Neuronal stem cell (in vitro differentiated cells): ENCODE measurements at regions not wholly inside any gene's neighbourhood (a gene's known extent, or its start where the extent isn't known, plus 50 kb on each side); places are given as distances from the start of the nearest gene placed in this dataset.
A peak's percentile ranks its signal among the peaks of the same experiment; 100 is the strongest.

Source experiments
- DNase-seq: peaks from one replicate; pipeline ENCODE4 v3.0.0-alpha.2; 2013; ENCODE audit warnings: low spot score
- H2AFZ ChIP-seq: one replicate; pipeline ENCODE4 v1.6.1; 2013; ENCODE audit warnings: mild to moderate bottlenecking, low read length, inconsistent platforms
- H2AK5ac ChIP-seq: 2 replicates; pipeline ENCODE4 v1.6.1; 2013; ENCODE audit warnings: low read depth, mild to moderate bottlenecking, inconsistent platforms, low read length, moderate library complexity, mixed read lengths
- H2BK120ac ChIP-seq: 2 replicates; pipeline ENCODE4 v1.6.1; 2013; ENCODE audit warnings: low read depth, mild to moderate bottlenecking, inconsistent platforms, low read length, moderate library complexity, mixed read lengths
- H2BK12ac ChIP-seq: one replicate; pipeline ENCODE4 v1.6.1; 2013; ENCODE audit warnings: low read length, inconsistent platforms
- H2BK15ac ChIP-seq: 2 replicates; pipeline ENCODE4 v1.6.1; 2013; ENCODE audit warnings: mild to moderate bottlenecking, low read length, inconsistent platforms, mixed read lengths
- H2BK5ac ChIP-seq: one replicate; pipeline ENCODE4 v1.6.1; 2013; ENCODE audit warnings: inconsistent platforms, mild to moderate bottlenecking, low read length, moderate library complexity
- H3K14ac ChIP-seq: one replicate; pipeline ENCODE4 v1.6.1; 2013; ENCODE audit warnings: low read length, inconsistent platforms
- H3K18ac ChIP-seq: 2 replicates; pipeline ENCODE4 v1.6.1; 2013; ENCODE audit warnings: low read length, inconsistent platforms
- H3K23ac ChIP-seq: 2 replicates; pipeline ENCODE4 v1.6.1; 2013; ENCODE audit warnings: low read depth, mild to moderate bottlenecking, mixed read lengths, low read length, inconsistent platforms; ENCODE audit not compliant: poor library complexity
- H3K27ac ChIP-seq: replicated peaks from 3 replicates; pipeline ENCODE4 v1.5.1; 2013; ENCODE audit warnings: low read length, inconsistent platforms
- H3K27me3 ChIP-seq, 3 experiments: 2 replicates each; pipeline ENCODE4 v1.6.1; 2013; ENCODE audit warnings: low read length in 3 of 3, mild to moderate bottlenecking in 2 of 3, inconsistent platforms in 1 of 3, low read depth in 1 of 3, mixed read lengths in 1 of 3, moderate library complexity in 1 of 3; ENCODE audit not compliant: control insufficient read depth in 3 of 3, insufficient read depth in 3 of 3
- H3K36me3 ChIP-seq, 2 donors: replicated peaks in 1 of 2; 2 replicates each; pipeline ENCODE4 v1.6.1; 2013; ENCODE audit warnings: low read length in 2 of 2; ENCODE audit not compliant: control insufficient read depth in 2 of 2, insufficient read depth in 2 of 2
- H3K4ac ChIP-seq: 2 replicates; pipeline ENCODE4 v1.6.1; 2013; ENCODE audit warnings: inconsistent platforms, mild to moderate bottlenecking, low read length, moderate library complexity
- H3K4me1 ChIP-seq, 2 donors: 1 replicate in 1 of 2; 2 replicates in 1 of 2; pipeline ENCODE4 v1.6.1; 2013; ENCODE audit warnings: low read length in 2 of 2, low read depth in 1 of 2; ENCODE audit not compliant: control insufficient read depth in 2 of 2, insufficient read depth in 1 of 2
- H3K4me2 ChIP-seq: one replicate; pipeline ENCODE4 v1.6.1; 2013; ENCODE audit warnings: mild to moderate bottlenecking, low read length, inconsistent platforms; ENCODE audit not compliant: insufficient read depth, poor library complexity, severe bottlenecking
- H3K4me3 ChIP-seq, 2 donors: 2 replicates each; pipeline ENCODE4 v1.5.1; 2013; ENCODE audit warnings: low read length in 2 of 2, mild to moderate bottlenecking in 2 of 2, inconsistent platforms in 1 of 2, moderate library complexity in 1 of 2
- H3K79me1 ChIP-seq: one replicate; pipeline ENCODE4 v1.6.1; 2013; ENCODE audit warnings: low read depth, mild to moderate bottlenecking, inconsistent platforms, low read length, moderate library complexity
- H3K9ac ChIP-seq: one replicate; pipeline ENCODE4 v1.6.1; 2013; ENCODE audit warnings: mild to moderate bottlenecking, low read depth, low read length, inconsistent platforms; ENCODE audit not compliant: poor library complexity
- H3K9me3 ChIP-seq, 2 donors: replicated peaks in 1 of 2; 2 replicates each; pipeline versions ENCODE3 to v1.6.1; 2013; ENCODE audit warnings: low read length in 2 of 2, mild to moderate bottlenecking in 2 of 2, inconsistent platforms in 1 of 2, low read depth in 1 of 2, mixed read lengths in 1 of 2, moderate library complexity in 1 of 2; ENCODE audit not compliant: control insufficient read depth in 2 of 2, insufficient read depth in 1 of 2
- H4K8ac ChIP-seq: one replicate; pipeline ENCODE4 v1.6.1; 2013; ENCODE audit warnings: low read depth, mild to moderate bottlenecking, inconsistent platforms, low read length, moderate library complexity
- H4K91ac ChIP-seq: one replicate; pipeline ENCODE4 v1.6.1; 2013; ENCODE audit warnings: low read length, low read depth, mild to moderate bottlenecking, inconsistent platforms; ENCODE audit not compliant: poor library complexity
- WGBS, 2 donors: extraction: QIAGEN DNeasy Blood & Tissue Kit; methylation state at CpG; one replicate each; pipeline ENCODE4 v1.1.7; 2013; ENCODE audit warnings: missing lambda C conversion rate in 2 of 2, mixed read lengths in 1 of 2; ENCODE audit not compliant: insufficient read length in 2 of 2, insufficient replicate concordance in 1 of 2; ENCODE audit errors: extremely low coverage in 2 of 2; 5-methylcytosine and 5-hydroxymethylcytosine counted together

DNA sequence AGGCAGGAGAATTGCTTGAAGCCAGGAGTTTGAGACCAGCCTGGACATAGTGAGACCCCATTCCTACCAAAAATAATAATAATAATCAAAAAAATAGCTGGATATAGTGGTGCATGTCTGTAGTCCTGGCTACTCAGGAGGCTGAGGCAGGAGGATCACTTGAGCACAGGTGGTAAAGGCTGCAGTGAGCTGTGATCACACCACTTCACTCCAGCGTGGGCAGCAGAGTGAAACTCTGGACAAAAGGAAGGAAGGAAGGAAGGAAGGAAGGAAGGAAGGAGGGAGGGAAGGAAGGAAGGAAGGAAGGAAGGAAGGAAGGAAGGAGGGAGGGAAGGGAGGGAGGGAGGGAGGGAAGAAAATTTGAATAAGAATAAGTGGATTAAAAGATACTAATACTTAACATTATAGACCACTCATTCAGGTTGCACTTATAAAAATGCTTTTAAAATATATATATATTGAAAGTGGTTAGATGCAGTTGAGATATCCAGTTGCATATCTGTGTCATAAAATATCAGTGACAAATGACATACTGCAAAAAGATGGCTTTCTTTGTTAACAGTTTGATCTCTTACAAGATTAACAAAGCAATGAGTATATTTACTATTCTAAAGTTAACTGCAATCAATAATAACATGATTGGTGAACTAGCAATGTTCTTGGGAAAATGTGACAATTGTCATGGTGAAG lies 702.4 kb downstream of the CPS1 start:
- Histone ChIP-seq H2AFZ (no peak overlapping the region), H3K27ac (no peak overlapping the region)

DNA sequence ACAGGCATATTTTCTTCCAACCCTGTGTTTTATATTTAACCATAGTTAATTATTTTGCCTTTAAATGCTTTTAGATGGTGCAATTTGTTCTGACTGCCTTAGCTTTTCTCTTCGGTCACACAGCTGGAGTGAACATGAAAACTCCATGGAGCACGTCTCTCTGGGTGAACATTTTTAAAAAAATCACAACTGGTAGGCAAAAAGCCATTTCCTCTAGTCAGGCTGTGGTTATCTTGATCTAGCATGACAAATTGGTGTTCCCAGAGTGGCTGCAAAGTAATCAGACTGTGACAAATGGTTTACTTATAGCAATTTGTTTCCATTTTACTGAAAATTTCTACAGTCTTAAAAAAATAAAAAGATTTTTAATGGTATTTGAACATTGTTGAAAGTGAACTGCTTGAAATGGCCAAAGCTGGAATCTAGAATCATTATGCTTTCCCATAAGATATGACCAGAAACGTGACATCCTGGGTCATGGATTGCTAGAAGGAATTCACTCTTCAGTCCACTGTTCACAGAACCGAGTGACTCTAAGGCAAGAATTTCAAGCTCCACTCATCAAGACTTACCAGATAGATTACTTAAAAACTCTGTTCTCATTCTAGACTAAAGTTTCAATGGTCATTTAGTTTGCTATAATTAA lies 703.6 kb downstream of the CPS1 start:
- Histone ChIP-seq H3K18ac (no peak overlapping the region), H2BK120ac (no peak overlapping the region), H3K79me1 (no peaks in the 10 kb centered on the region), H3K9me3 (no peaks in the 10 kb centered on the region), H2BK15ac (no peak overlapping the region), H4K91ac (no peak overlapping the region), H2BK5ac (no peak overlapping the region), H3K4me3 (no peak overlapping the region), H2AK5ac (no peak overlapping the region), H3K14ac (no peak overlapping the region), H4K8ac (no peak overlapping the region), H3K27ac (no peak overlapping the region), H3K27me3 (no peaks in the 10 kb centered on the region), H2AFZ (no peak overlapping the region), H3K9ac (no peak overlapping the region), H3K4ac (no peak overlapping the region), H2BK12ac (no peak overlapping the region), H3K4me2 (no peak overlapping the region), H3K4me1 (no peaks in the 10 kb centered on the region), H3K23ac (no peak overlapping the region), H3K36me3 (no peaks in the 10 kb centered on the region)
- no peak for DNase-seq
- no CpG with 5 or more reads among the region's 4 CpGs for WGBS, 2 donors

More for the DNA sequence above, 702.4 kb downstream of the CPS1 start:
- H2BK120ac ChIP-seq = no peak overlapping the region
- H3K14ac ChIP-seq = no peak overlapping the region
- H2AK5ac ChIP-seq = no peak overlapping the region
- no peak overlapping the region for H2BK15ac ChIP-seq
- DNase-seq = no peak
- H2BK5ac ChIP-seq = no peak overlapping the region
- no CpG with 5 or more reads among the region's 1 CpG for WGBS, 2 donors
- H2BK12ac ChIP-seq = no peak overlapping the region
- no peak overlapping the region for H3K4me2 ChIP-seq
- H3K27me3 ChIP-seq = no peaks in the 10 kb centered on the region
- H3K4me1 ChIP-seq = no peaks in the 10 kb centered on the region
- H3K9me3 ChIP-seq = no peaks in the 10 kb centered on the region
- no peak overlapping the region for H3K4me3 ChIP-seq
- no peak overlapping the region for H3K9ac ChIP-seq
- no peak overlapping the region for H3K4ac ChIP-seq
- H4K91ac ChIP-seq = no peak overlapping the region
- H3K36me3 ChIP-seq = no peaks in the 10 kb centered on the region
- H4K8ac ChIP-seq = no peak overlapping the region
- no peaks in the 10 kb centered on the region for H3K79me1 ChIP-seq
- no peak overlapping the region for H3K18ac ChIP-seq
- H3K23ac ChIP-seq = no peak overlapping the region

GRCh38 chr2:211270257-211270656 lies 713.9 kb downstream of the CPS1 start:
- no peak overlapping the region for H4K91ac ChIP-seq
- no peak overlapping the region for H2BK120ac ChIP-seq
- H3K27ac ChIP-seq = no peak overlapping the region
- DNase-seq = no peak
- H2AFZ ChIP-seq = no peak overlapping the region
- no peak overlapping the region for H2BK5ac ChIP-seq
- H3K18ac ChIP-seq = no peak overlapping the region
- H3K4ac ChIP-seq = no peak overlapping the region
- no CpG with 5 or more reads among the region's 1 CpG for WGBS, 2 donors
- H2AK5ac ChIP-seq = no peak overlapping the region
- H3K27me3 ChIP-seq = no peaks in the 10 kb centered on the region
- no peak overlapping the region for H3K4me2 ChIP-seq
- no peak overlapping the region for H2BK15ac ChIP-seq
- no peaks in the 10 kb centered on the region for H3K36me3 ChIP-seq
- H3K79me1 ChIP-seq = no peaks in the 10 kb centered on the region
- no peak overlapping the region for H2BK12ac ChIP-seq
- no peak overlapping the region for H3K14ac ChIP-seq
- no peak overlapping the region for H4K8ac ChIP-seq
- H3K23ac ChIP-seq = no peak overlapping the region
- no peak overlapping the region for H3K4me3 ChIP-seq
- no peak overlapping the region for H3K9ac ChIP-seq
- H3K9me3 ChIP-seq = peaks cover 0 to 3% of the 10 kb centered on the region in 2 donors
- no peaks in the 10 kb centered on the region for H3K4me1 ChIP-seq

- H3K4me1 ChIP-seq = peaks cover 2 to 5% of the 10 kb centered on the region in 2 donors
- H2AK5ac ChIP-seq = no peak overlapping the region
- H2BK15ac ChIP-seq = no peak overlapping the region
- H3K27ac ChIP-seq = no peak overlapping the region
- no peak overlapping the region for H4K91ac ChIP-seq
- H2BK120ac ChIP-seq = no peak overlapping the region
- no CpG with 5 or more reads among the region's 2 CpGs for WGBS, 2 donors
- no peak overlapping the region for H2BK5ac ChIP-seq
- H3K27me3 ChIP-seq = no peaks in the 10 kb centered on the region
- no peak overlapping the region for H3K4ac ChIP-seq
- no peaks in the 10 kb centered on the region for H3K9me3 ChIP-seq
- peak; percentile 14 for DNase-seq
- H3K18ac ChIP-seq = no peak overlapping the region
- H3K36me3 ChIP-seq = no peaks in the 10 kb centered on the region
- no peak overlapping the region for H3K23ac ChIP-seq
- no peak overlapping the region for H3K4me2 ChIP-seq
- H3K9ac ChIP-seq = no peak overlapping the region
- H2AFZ ChIP-seq = peak overlapping the region; percentile 77
- H3K79me1 ChIP-seq = no peaks in the 10 kb centered on the region
- no peak overlapping the region for H2BK12ac ChIP-seq
- no peak overlapping the region for H4K8ac ChIP-seq
- no peak overlapping the region for H3K4me3 ChIP-seq
- no peak overlapping the region for H3K14ac ChIP-seq
Measured at GRCh38 chr2:211281430-211282073, 725.2 kb downstream of the CPS1 start.
